OCI-LY7 (cell line): ENCODE measurements at regions not wholly inside any gene's neighbourhood (a gene's known extent, or its start where the extent isn't known, plus 50 kb on each side); places are given as distances from the start of the nearest gene placed in this dataset.

Source experiments
- BruUV-seq: library from RNA; stranded (reverse); fragments of 400-500 nt; replicated peaks from 2 replicates; lab custom pipeline; 2021; lab: Mats Ljungman, UMichigan
- CTCF ChIA-PET: fragments of 300-600 bp; sonication (Branson Sonifier 250); formaldehyde crosslinking; loops from one replicate; lab custom pipeline; 2022; ENCODE audit warnings: antibody characterized with exemption; ENCODE audit not compliant: unreplicated experiment; lab: Charles Lee
- POLR2A ChIA-PET: fragments of 300-600 bp; sonication (Branson Sonifier 250); formaldehyde crosslinking; loops from one replicate; lab custom pipeline; 2022; ENCODE audit warnings: antibody characterized with exemption; lab: Charles Lee
- DNase-seq: peaks from one replicate; pipeline ENCODE4 v3.0.0-alpha.2; 2015; ENCODE audit warnings: low spot score
- H2AFZ ChIP-seq: fragments of 200-600 bp; sonication (generic), shearing (Covaris generic); 2 replicates; pipeline ENCODE4 v1.6.1; 2014; ENCODE audit warnings: mild to moderate bottlenecking, antibody characterized with exemption, low read length, moderate library complexity
- H3K27ac ChIP-seq: fragments of 200-600 bp; sonication (generic); 2 replicates; pipeline ENCODE4 v1.5.1; 2014; ENCODE audit warnings: mixed run types, low read depth, mild to moderate bottlenecking, moderate library complexity, low read length, inconsistent platforms; ENCODE audit not compliant: poor library complexity, severe bottlenecking
- H3K36me3 ChIP-seq: fragments of 200-600 bp; sonication (generic); 2 replicates; pipeline ENCODE4 v1.6.1; 2014; ENCODE audit warnings: mild to moderate bottlenecking, antibody characterized with exemption, low read length, moderate library complexity, mixed read lengths; ENCODE audit not compliant: insufficient read depth
- H3K4me1 ChIP-seq: fragments of 200-600 bp; sonication (generic); 2 replicates; pipeline ENCODE4 v1.5.1; 2014; ENCODE audit warnings: mild to moderate bottlenecking, low read length; ENCODE audit not compliant: insufficient read depth, poor library complexity, severe bottlenecking
- H3K4me2 ChIP-seq: fragments of 200-600 bp; sonication (generic); 2 replicates; pipeline ENCODE4 v1.6.1; 2014; ENCODE audit warnings: mild to moderate bottlenecking, low read length
- H3K4me3 ChIP-seq: fragments of 200-600 bp; sonication (generic); 2 replicates; pipeline ENCODE4 v1.5.1; 2014; ENCODE audit warnings: mild to moderate bottlenecking, low read depth, low read length; ENCODE audit not compliant: poor library complexity, severe bottlenecking
- H3K79me2 ChIP-seq: fragments of 200-600 bp; sonication (generic); 2 replicates; pipeline ENCODE4 v1.6.1; 2016; ENCODE audit warnings: low read depth, mild to moderate bottlenecking, low read length, moderate library complexity, mixed read lengths; ENCODE audit not compliant: insufficient read depth
- H3K9me2 ChIP-seq: fragments of 200-600 bp; sonication (generic); 2 replicates; pipeline ENCODE4 v1.6.1; 2016; ENCODE audit warnings: mild to moderate bottlenecking, low read length, mixed read lengths; ENCODE audit not compliant: insufficient read depth
- H3K9me3 ChIP-seq: fragments of 200-600 bp; sonication (generic); 2 replicates; pipeline ENCODE4 v1.6.1; 2014; ENCODE audit warnings: mild to moderate bottlenecking, mixed run types, low read length, mixed read lengths
- H4K20me1 ChIP-seq: fragments of 200-600 bp; sonication (generic); 2 replicates; pipeline ENCODE4 v1.6.1; 2014; ENCODE audit warnings: mild to moderate bottlenecking, antibody characterized with exemption, low read length, moderate library complexity, mixed read lengths; ENCODE audit not compliant: insufficient read depth
- EZH2phosphoT487 ChIP-seq: fragments of 200-600 bp; sonication (generic); IDR thresholded peaks from 2 replicates; pipeline ENCODE4 v1.6.1; 2018; ENCODE audit warnings: low read depth, borderline replicate concordance, mild to moderate bottlenecking, mixed run types, antibody characterized with exemption, low read length, moderate library complexity, mixed read lengths
- intact Hi-C: fragments of 100-400 bp; cut with micrococcal nuclease; formaldehyde crosslinking; loops from one replicate; pipeline ENCODE4 v1.10.0; 2022; ENCODE audit not compliant: unreplicated experiment
- TF ChIP-seq, protein P1 (sequence below): fragments of 200-600 bp; sonication (generic); conservative IDR thresholded peaks from 2 replicates; pipeline ENCODE4 v1.5.1; 2014; ENCODE audit warnings: mild to moderate bottlenecking, antibody characterized with exemption, low read length, moderate library complexity, mixed read lengths

- CTCF ChIA-PET: no interaction called here
- no peaks in the 10 kb centered on the region for H3K9me3 ChIP-seq
- H3K27ac ChIP-seq: no peak overlapping the region
- no peak for TF ChIP-seq EZH2phosphoT487
- TF ChIP-seq, protein P1, sequence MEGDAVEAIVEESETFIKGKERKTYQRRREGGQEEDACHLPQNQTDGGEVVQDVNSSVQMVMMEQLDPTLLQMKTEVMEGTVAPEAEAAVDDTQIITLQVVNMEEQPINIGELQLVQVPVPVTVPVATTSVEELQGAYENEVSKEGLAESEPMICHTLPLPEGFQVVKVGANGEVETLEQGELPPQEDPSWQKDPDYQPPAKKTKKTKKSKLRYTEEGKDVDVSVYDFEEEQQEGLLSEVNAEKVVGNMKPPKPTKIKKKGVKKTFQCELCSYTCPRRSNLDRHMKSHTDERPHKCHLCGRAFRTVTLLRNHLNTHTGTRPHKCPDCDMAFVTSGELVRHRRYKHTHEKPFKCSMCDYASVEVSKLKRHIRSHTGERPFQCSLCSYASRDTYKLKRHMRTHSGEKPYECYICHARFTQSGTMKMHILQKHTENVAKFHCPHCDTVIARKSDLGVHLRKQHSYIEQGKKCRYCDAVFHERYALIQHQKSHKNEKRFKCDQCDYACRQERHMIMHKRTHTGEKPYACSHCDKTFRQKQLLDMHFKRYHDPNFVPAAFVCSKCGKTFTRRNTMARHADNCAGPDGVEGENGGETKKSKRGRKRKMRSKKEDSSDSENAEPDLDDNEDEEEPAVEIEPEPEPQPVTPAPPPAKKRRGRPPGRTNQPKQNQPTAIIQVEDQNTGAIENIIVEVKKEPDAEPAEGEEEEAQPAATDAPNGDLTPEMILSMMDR: no peak
- DNase-seq: no peak
- H2AFZ ChIP-seq: no peak overlapping the region
- no peaks in the 10 kb centered on the region for H3K36me3 ChIP-seq
- no peaks in the 10 kb centered on the region for H4K20me1 ChIP-seq
- BruUV-seq: no TSS peak
- H3K4me1 ChIP-seq: no peaks in the 10 kb centered on the region
- no peaks in the 10 kb centered on the region for H3K9me2 ChIP-seq
- no peak overlapping the region for H3K4me2 ChIP-seq
- POLR2A ChIA-PET: interaction anchor here (0.7 kb wide), 1 partner anchor 982 kb away, joined by 5 read pairs; no protein-coding TSS in a partner anchor
- no peaks in the 10 kb centered on the region for H3K79me2 ChIP-seq
- intact Hi-C loops: no loop called here
- no peak overlapping the region for H3K4me3 ChIP-seq
Observed at GRCh38 chr10:33715303-33715975, 381.0 kb upstream of the NRP1 start.

- Histone ChIP-seq H3K4me1 (no peaks in the 10 kb centered on the region), H3K4me3 (no peak overlapping the region), H3K79me2 (no peaks in the 10 kb centered on the region), H2AFZ (no peak overlapping the region), H3K27ac (no peak overlapping the region), H3K4me2 (no peak overlapping the region), H4K20me1 (no peaks in the 10 kb centered on the region), H3K9me2 (no peaks in the 10 kb centered on the region), H3K9me3 (no peaks in the 10 kb centered on the region), H3K36me3 (no peaks in the 10 kb centered on the region)
- BruUV-seq: no TSS peak
- ChIA-PET CTCF (no interaction called here), POLR2A (interaction anchor here (1.2 kb wide), 1 partner anchor 9 kb away, joined by 3 read pairs; no protein-coding TSS in a partner anchor)
- DNase-seq: no peak
- TF ChIP-seq EZH2phosphoT487: no peak
- TF ChIP-seq, protein P1: no peak
- intact Hi-C loops: no loop called here
Observed at GRCh38 chr10:33712825-33713224, 378.4 kb upstream of the NRP1 start.

GRCh38 chr10:33710006-33710405 lies 375.5 kb upstream of the NRP1 start:
- Histone ChIP-seq H3K36me3 (no peaks in the 10 kb centered on the region), H3K27ac (no peak overlapping the region), H3K9me3 (no peaks in the 10 kb centered on the region), H3K4me1 (no peaks in the 10 kb centered on the region), H2AFZ (no peak overlapping the region), H4K20me1 (no peaks in the 10 kb centered on the region), H3K9me2 (no peaks in the 10 kb centered on the region), H3K79me2 (no peaks in the 10 kb centered on the region), H3K4me3 (no peak overlapping the region), H3K4me2 (no peak overlapping the region)
- CTCF ChIA-PET: no interaction called here
- TF ChIP-seq, protein P1: no peak
- no peak for TF ChIP-seq EZH2phosphoT487
- no TSS peak for BruUV-seq
- DNase-seq: no peak
- POLR2A ChIA-PET: interaction anchor here (0.6 kb wide), 1 partner anchor 288 kb away, joined by 6 read pairs; no protein-coding TSS in a partner anchor
- intact Hi-C loops: no loop called here
